HepG2 (cell line): ENCODE measurements at regions not wholly inside any gene's neighbourhood (a gene's known extent, or its start where the extent isn't known, plus 50 kb on each side); places are given as distances from the start of the nearest gene placed in this dataset.
A peak's percentile ranks its signal among the peaks of the same experiment; 100 is the strongest.
"Not testable (repeated sequence)": the region's sequence is repeated elsewhere in the genome, so short reads cannot be mapped to it uniquely, and the experiment has no call there.

Source experiments
- ATAC-seq: fragments of 200-7000 bp; cut with Tn5 transposase; 3 replicates; pipeline ENCODE4 v1.9.1; 2020; ENCODE audit warnings: mild to moderate bottlenecking, moderate library complexity
- BruUV-seq: library from RNA; stranded (reverse); fragments of 400-500 nt; replicated peaks from 2 replicates; lab custom pipeline; 2021; lab: Mats Ljungman, UMichigan
- CTCF ChIA-PET: fragments of 300-600 bp; formaldehyde crosslinking; extraction: SDS; loops from one replicate; lab custom pipeline; 2021; ENCODE audit warnings: low total read pairs, inconsistent platforms, low intra/inter-chr PET ratio; lab: Yijun Ruan, JAX
- POLR2A ChIA-PET: fragments of 350-600 bp; sonication (Branson Sonifier 250); formaldehyde crosslinking; loops from one replicate; lab custom pipeline; 2020; ENCODE audit warnings: antibody characterized with exemption, inconsistent platforms; lab: Yijun Ruan, JAX
- DNase-seq: peaks from one replicate; pipeline ENCODE4 v3.0.0-alpha.2; 2015; ENCODE audit warnings: low spot score
- FAIRE-seq: peaks from 3 replicates; lab custom pipeline; 2011; peaks lifted over from hg19 to GRCh38; lab: Jason Lieb, UNC
- H2AFZ ChIP-seq: one replicate; pipeline ENCODE4 v1.6.1; 2011; ENCODE audit warnings: low read length, inconsistent platforms
- H3K27ac ChIP-seq: fragments of 300-600 bp; 3 replicates; pipeline ENCODE4 v1.8.0; 2011; ENCODE audit warnings: mixed run types, mild to moderate bottlenecking, mixed read lengths, low read length, inconsistent platforms; ENCODE audit not compliant: insufficient read depth; ENCODE audit errors: extremely low read length
- H3K27me3 ChIP-seq, 2 experiments: fragments of 200-600 bp in 1 of 2; 2 replicates in 1 of 2; 3 replicates in 1 of 2; pipeline versions ENCODE4 v1.6.0 to v1.8.0; 2011; ENCODE audit warnings: low read length in 2 of 2, mild to moderate bottlenecking in 2 of 2, moderate library complexity in 2 of 2, inconsistent platforms in 1 of 2; ENCODE audit not compliant: insufficient read depth in 2 of 2, control insufficient read depth in 1 of 2
- H3K36me3 ChIP-seq, 2 experiments: fragments of 200-600 bp in 1 of 2; replicated peaks in 1 of 2; 2 replicates in 1 of 2; 3 replicates in 1 of 2; pipeline versions ENCODE4 v1.5.1 to v1.8.0; 2011; ENCODE audit warnings: low read length in 2 of 2, inconsistent platforms in 1 of 2; ENCODE audit not compliant: insufficient read depth in 2 of 2, control insufficient read depth in 1 of 2
- H3K4me1 ChIP-seq: 2 replicates; pipeline ENCODE4 v1.5.1; 2012; ENCODE audit warnings: low read length, inconsistent platforms; ENCODE audit not compliant: insufficient read depth
- H3K4me2 ChIP-seq: 2 replicates; pipeline ENCODE4 v1.6.0; 2011; ENCODE audit warnings: low read depth, low read length, inconsistent platforms
- H3K4me3 ChIP-seq, 3 experiments: fragments of 200-600 bp in 1 of 3; sonication (generic), shearing (Covaris generic) in 1 of 3; replicated peaks in 1 of 3; 2 replicates each; pipeline ENCODE4 v1.5.1; 2011 to 2016; ENCODE audit warnings: low read length in 3 of 3, inconsistent platforms in 2 of 3, low read depth in 2 of 3, mild to moderate bottlenecking in 2 of 3, control low read depth in 1 of 3, mixed read lengths in 1 of 3; ENCODE audit not compliant: insufficient read depth in 1 of 3
- H3K79me2 ChIP-seq: one replicate; pipeline ENCODE4 v1.6.1; 2011; ENCODE audit warnings: low read length, inconsistent platforms; ENCODE audit not compliant: insufficient read depth
- H3K9ac ChIP-seq: 2 replicates; pipeline ENCODE4 v1.6.0; 2011; ENCODE audit warnings: mild to moderate bottlenecking, low read depth, low read length, inconsistent platforms; ENCODE audit not compliant: insufficient read depth
- H3K9me3 ChIP-seq: 2 replicates; pipeline ENCODE4 v1.5.1; 2012; ENCODE audit warnings: mild to moderate bottlenecking, low read length
- H4K20me1 ChIP-seq: 2 replicates; pipeline ENCODE4 v1.6.0; 2011; ENCODE audit warnings: inconsistent platforms, mild to moderate bottlenecking, low read length, moderate library complexity; ENCODE audit not compliant: insufficient read depth
- CREB1 ChIP-seq, 2 experiments: fragments of 450-650 bp in 1 of 2; IDR thresholded peaks; 2 replicates each; pipeline ENCODE4 v1.6.1; 2016 to 2017; ENCODE audit warnings: control low read depth in 1 of 2, mild to moderate bottlenecking in 1 of 2, missing compliant biosample characterization in 1 of 2, missing genetic modification characterization in 1 of 2
- MEF2D ChIP-seq: sonication (generic); formaldehyde crosslinking; IDR thresholded peaks from 2 replicates; pipeline ENCODE4 v1.5.1; 2020; ENCODE audit warnings: mild to moderate bottlenecking, missing genetic modification reagents
- MNT ChIP-seq: fragments of 450-650 bp; IDR thresholded peaks from 2 replicates; pipeline ENCODE4 v1.6.1; 2016
- PBX3 ChIP-seq: sonication (generic); formaldehyde crosslinking; IDR thresholded peaks from 2 replicates; pipeline ENCODE4 v1.8.1; 2023; ENCODE audit warnings: missing genetic modification reagents, inconsistent platforms, borderline replicate concordance
- ZNF235 ChIP-seq: sonication (generic); formaldehyde crosslinking; IDR thresholded peaks from 2 replicates; pipeline ENCODE4 v1.8.1; 2023; ENCODE audit warnings: mild to moderate bottlenecking, missing genetic modification reagents, borderline replicate concordance
- ZNF761 ChIP-seq: sonication (generic); formaldehyde crosslinking; conservative IDR thresholded peaks from 2 replicates; pipeline ENCODE4 v1.4.0; 2020; ENCODE audit warnings: mild to moderate bottlenecking, missing genetic modification reagents
- WGBS: methylation state at CpG from one replicate; pipeline ENCODE4 v1.1.6; 2017; ENCODE audit warnings: low lambda C conversion rate; 5-methylcytosine and 5-hydroxymethylcytosine counted together
- in situ Hi-C: cut with HindIII; loops from 2 replicates; pipeline ENCODE4 v1.10.0; 2017; ENCODE audit warnings: low pct_unique_long_range_greater_than_20kb; ENCODE audit not compliant: extremely low pct_ligation_motif_present
- intact Hi-C: fragments of 100-400 bp; cut with micrococcal nuclease; formaldehyde crosslinking; loops from one replicate; pipeline ENCODE4 v1.10.0; 2022; ENCODE audit not compliant: unreplicated experiment

GRCh38 chr16:87049216-87049615 is 268.0 kb downstream of the C16orf95 start:
- H3K27ac ChIP-seq, H2AFZ ChIP-seq, H3K9ac ChIP-seq, H3K4me2 ChIP-seq, H3K36me3 ChIP-seq, BruUV-seq, H3K9me3 ChIP-seq, H3K4me1 ChIP-seq, FAIRE-seq, intact Hi-C loops, H3K79me2 ChIP-seq, H3K4me3 ChIP-seq, ATAC-seq, in situ Hi-C loops, H4K20me1 ChIP-seq, DNase-seq, CTCF ChIA-PET, POLR2A ChIA-PET: not testable (repeated sequence)
- whole genome bisulfite sequencing: 2% methylated on average over 7 of the region's 7 CpGs
- H3K27me3 ChIP-seq: peaks cover 10 to 42% of the 10 kb centered on the region in 2 experiments; a peak in 4 of 5 replicates
- TF ChIP-seq MNT: peak; percentile 96

GRCh38 chr16:87050142-87050541 is 267.1 kb downstream of the C16orf95 start:
- no peaks in the 10 kb centered on the region for H3K79me2 ChIP-seq
- TF ChIP-seq ZNF235 (CRISPR knock-in tag) (no peak), ZNF761 (CRISPR knock-in tag) (no peak), PBX3 (CRISPR knock-in tag) (no peak), CREB1 (IDR thresholded peaks at IDR 0.05) (peak; percentile 32; the same call in 1 of the 2 replicates), CREB1 (CRISPR knock-in tag; IDR thresholded peaks at IDR 0.05) (no peak), MEF2D (CRISPR knock-in tag) (no peak)
- CTCF ChIA-PET: no interaction called here
- H3K27me3 ChIP-seq: peaks cover 7 to 37% of the 10 kb centered on the region in 2 experiments; a peak in 4 of 5 replicates
- H3K9me3 ChIP-seq: no peaks in the 10 kb centered on the region
- H3K27ac ChIP-seq: no peak overlapping the region
- POLR2A ChIA-PET: no interaction called here
- no peak overlapping the region for H2AFZ ChIP-seq
- in situ Hi-C loops: no loop called here
- no peak overlapping the region for H3K9ac ChIP-seq
- FAIRE-seq (no peak), DNase-seq (no peak), ATAC-seq (no peak)
- BruUV-seq: no TSS peak
- WGBS: 16% methylated on average over 15 of the region's 15 CpGs
- intact Hi-C loops: no loop called here
- no peaks in the 10 kb centered on the region for H3K36me3 ChIP-seq
- no peak overlapping the region for H3K4me3 ChIP-seq
- H3K4me1 ChIP-seq: no peaks in the 10 kb centered on the region
- no peak overlapping the region for H3K4me2 ChIP-seq
- H4K20me1 ChIP-seq: no peaks in the 10 kb centered on the region
